H1 (cell line): ENCODE measurements at regions not wholly inside any gene's neighbourhood (a gene's known extent, or its start where the extent isn't known, plus 50 kb on each side); places are given as distances from the start of the nearest gene placed in this dataset.

ENCODE experiments used
- CTCF ChIA-PET: fragments of 300-600 bp; sonication (Branson Sonifier 250); formaldehyde crosslinking; loops from one replicate; lab custom pipeline; 2021; ENCODE audit not compliant: partially characterized antibody; lab: Charles Lee
- POLR2A ChIA-PET: fragments of 300-600 bp; sonication (Branson Sonifier 250); formaldehyde crosslinking; loops from one replicate; lab custom pipeline; 2021; ENCODE audit warnings: inconsistent platforms; ENCODE audit not compliant: partially characterized antibody; lab: Charles Lee
- DNase-seq, 2 experiments: peaks; one replicate each; pipeline versions ENCODE4 v3.0.0 to v3.0.0-alpha.2; 2010 to 2022; ENCODE audit warnings: low spot score in 2 of 2, low read depth in 1 of 2, mixed read lengths in 1 of 2
- FAIRE-seq: peaks from 2 replicates; lab custom pipeline; 2011; peaks lifted over from hg19 to GRCh38; lab: Jason Lieb, UNC
- H2AFZ ChIP-seq: 2 replicates; pipeline ENCODE4 v1.8.1; 2012; ENCODE audit warnings: low read length, inconsistent platforms
- H2AK5ac ChIP-seq: 2 replicates; pipeline ENCODE4 v1.6.1; 2013; ENCODE audit warnings: low read depth, low read length
- H2BK120ac ChIP-seq: replicated peaks from 2 replicates; pipeline ENCODE3; 2013; ENCODE audit warnings: low read depth, low read length, inconsistent platforms
- H2BK12ac ChIP-seq: 2 replicates; pipeline ENCODE4 v1.6.1; 2013; ENCODE audit warnings: low read depth, low read length
- H2BK15ac ChIP-seq: 2 replicates; pipeline ENCODE4 v1.6.1; 2013; ENCODE audit warnings: low read length
- H2BK20ac ChIP-seq: 2 replicates; pipeline ENCODE4 v1.6.1; 2013; ENCODE audit warnings: low read length
- H2BK5ac ChIP-seq: 2 replicates; pipeline ENCODE4 v1.6.1; 2013; ENCODE audit warnings: low read depth, low read length
- H3K14ac ChIP-seq: 2 replicates; pipeline ENCODE4 v1.6.1; 2013; ENCODE audit warnings: inconsistent platforms; ENCODE audit not compliant: insufficient read length
- H3K18ac ChIP-seq: 2 replicates; pipeline ENCODE4 v1.6.1; 2013; ENCODE audit warnings: low read length; ENCODE audit errors: extremely low read depth
- H3K23ac ChIP-seq: 2 replicates; pipeline ENCODE4 v1.6.1; 2013; ENCODE audit warnings: inconsistent platforms; ENCODE audit not compliant: insufficient read length
- H3K23me2 ChIP-seq: 2 replicates; pipeline ENCODE4 v1.6.1; 2013; ENCODE audit warnings: low read depth, low read length
- H3K27ac ChIP-seq: 2 replicates; pipeline ENCODE4 v1.6.1; 2011; ENCODE audit warnings: low read depth, low read length, inconsistent platforms
- H3K27me3 ChIP-seq, 4 experiments: replicated peaks in 1 of 4; 1 replicate in 1 of 4; 2 replicates in 3 of 4; pipeline versions ENCODE4 v1.6.1 to v1.8.1; 2011 to 2013; ENCODE audit warnings: low read length in 3 of 4, mild to moderate bottlenecking in 3 of 4, inconsistent platforms in 2 of 4, mixed read lengths in 2 of 4, moderate library complexity in 1 of 4; ENCODE audit not compliant: control insufficient read depth in 3 of 4, insufficient read depth in 3 of 4; ENCODE audit errors: extremely low read depth in 1 of 4
- H3K36me3 ChIP-seq, 4 experiments: 2 replicates each; pipeline versions ENCODE4 v1.6.1 to v1.8.1; 2011 to 2013; ENCODE audit warnings: mild to moderate bottlenecking in 4 of 4, low read length in 3 of 4, moderate library complexity in 2 of 4, control low read depth in 1 of 4, inconsistent platforms in 1 of 4; ENCODE audit not compliant: insufficient read depth in 4 of 4, control insufficient read depth in 2 of 4
- H3K4ac ChIP-seq: replicated peaks from 2 replicates; pipeline ENCODE3; 2013; ENCODE audit warnings: low read length, low read depth, mixed read lengths, inconsistent platforms; ENCODE audit not compliant: insufficient read length
- H3K4me1 ChIP-seq, 4 experiments: replicated peaks in 1 of 4; 1 replicate in 1 of 4; 2 replicates in 3 of 4; pipeline versions ENCODE4 v1.6.1 to v1.8.1; 2011 to 2013; ENCODE audit warnings: low read length in 3 of 4, inconsistent platforms in 2 of 4, mixed read lengths in 1 of 4; ENCODE audit not compliant: insufficient read depth in 4 of 4, control insufficient read depth in 3 of 4
- H3K4me2 ChIP-seq, 2 experiments: 2 replicates each; pipeline versions ENCODE4 v1.6.1 to v1.8.1; 2011 to 2013; ENCODE audit warnings: low read depth in 2 of 2, low read length in 2 of 2, control low read depth in 1 of 2, inconsistent platforms in 1 of 2, mild to moderate bottlenecking in 1 of 2; ENCODE audit not compliant: insufficient read depth in 1 of 2
- H3K4me3 ChIP-seq, 4 experiments: fragments of 200-600, 300-600 bp in 1 of 4; sonication (generic), shearing (Covaris generic), sonication (Bioruptor Twin) in 1 of 4; 2 replicates each; pipeline versions ENCODE4 v1.5.1 to v1.8.1; 2011 to 2016; ENCODE audit warnings: low read length in 4 of 4, low read depth in 3 of 4, control low read depth in 2 of 4, inconsistent platforms in 2 of 4, mild to moderate bottlenecking in 2 of 4, mixed read lengths in 1 of 4, moderate library complexity in 1 of 4; ENCODE audit not compliant: insufficient read depth in 2 of 4; ENCODE audit errors: extremely low read depth in 1 of 4
- H3K56ac ChIP-seq: replicated peaks from 2 replicates; pipeline ENCODE3; 2013; ENCODE audit warnings: low read depth, mild to moderate bottlenecking, mixed read lengths, low read length, inconsistent platforms; ENCODE audit not compliant: insufficient read length
- H3K79me1 ChIP-seq: 2 replicates; pipeline ENCODE4 v1.6.1; 2013; ENCODE audit warnings: low read depth, low read length, control low read depth
- H3K79me2 ChIP-seq, 2 experiments: 2 replicates each; pipeline versions ENCODE4 v1.6.1 to v1.8.1; 2012 to 2013; ENCODE audit warnings: low read length in 2 of 2, mild to moderate bottlenecking in 2 of 2, inconsistent platforms in 1 of 2; ENCODE audit not compliant: insufficient read depth in 2 of 2, control insufficient read depth in 1 of 2
- H3K9ac ChIP-seq, 4 experiments: replicated peaks in 1 of 4; 1 replicate in 1 of 4; 2 replicates in 3 of 4; pipeline versions ENCODE4 v1.6.1 to v1.8.1; 2011 to 2013; ENCODE audit warnings: low read depth in 3 of 4, low read length in 3 of 4, control low read depth in 2 of 4, mild to moderate bottlenecking in 2 of 4, moderate library complexity in 2 of 4, inconsistent platforms in 1 of 4; ENCODE audit errors: extremely low read depth in 1 of 4
- H3K9me3 ChIP-seq, 2 experiments: 2 replicates each; pipeline versions ENCODE4 v1.6.1 to v1.8.1; 2012 to 2013; ENCODE audit warnings: mild to moderate bottlenecking in 2 of 2, moderate library complexity in 2 of 2, control low read depth in 1 of 2, inconsistent platforms in 1 of 2, low read depth in 1 of 2, low read length in 1 of 2, mixed read lengths in 1 of 2; ENCODE audit not compliant: insufficient read depth in 2 of 2
- H4K20me1 ChIP-seq, 2 experiments: replicated peaks in 1 of 2; 2 replicates each; pipeline versions ENCODE3 to v1.8.1; 2011 to 2013; ENCODE audit warnings: inconsistent platforms in 2 of 2, low read length in 2 of 2, mild to moderate bottlenecking in 1 of 2; ENCODE audit not compliant: insufficient read depth in 2 of 2, control insufficient read depth in 1 of 2
- H4K5ac ChIP-seq: 2 replicates; pipeline ENCODE4 v1.6.1; 2013; ENCODE audit warnings: low read length, low read depth, mixed read lengths, inconsistent platforms; ENCODE audit not compliant: insufficient read length
- H4K8ac ChIP-seq: 2 replicates; pipeline ENCODE4 v1.8.0; 2013; ENCODE audit warnings: mild to moderate bottlenecking, moderate library complexity, low read length, inconsistent platforms; ENCODE audit not compliant: insufficient read depth; ENCODE audit errors: extremely low read depth
- H4K91ac ChIP-seq: replicated peaks from 2 replicates; pipeline ENCODE3; 2013; ENCODE audit warnings: low read length, mixed read lengths, inconsistent platforms; ENCODE audit not compliant: insufficient read length
- BACH1 ChIP-seq: IDR thresholded peaks from 2 replicates; pipeline ENCODE4 v1.6.1; 2012; ENCODE audit warnings: low read length, improper control_type of control experiment
- SP4 ChIP-seq: IDR thresholded peaks from 2 replicates; pipeline ENCODE4 v1.6.1; 2012; ENCODE audit warnings: low read length, inconsistent platforms
- YY1 ChIP-seq: IDR thresholded peaks from 2 replicates; pipeline ENCODE4 v1.6.1; 2011; ENCODE audit warnings: low read depth, mild to moderate bottlenecking, low read length
- WGBS, 2 experiments: shearing (Covaris generic) in 1 of 2; methylation state at CpG; one replicate each; pipeline versions ENCODE4 v1.1.6 to v1.1.7; 2013 to 2015; ENCODE audit warnings: low lambda C conversion rate in 2 of 2, mixed read lengths in 2 of 2, inconsistent platforms in 1 of 2, low coverage in 1 of 2, missing lambda C conversion rate in 1 of 2; ENCODE audit not compliant: insufficient replicate concordance in 2 of 2, insufficient coverage in 1 of 2, insufficient read length in 1 of 2; ENCODE audit errors: extremely low coverage in 1 of 2, missing lambda C conversion rate in 1 of 2; 5-methylcytosine and 5-hydroxymethylcytosine counted together

GRCh38 chr10:31604096-31604495, 285.1 kb downstream of the ZEB1 start:
- Histone ChIP-seq H3K27ac (no peak overlapping the region), H2BK15ac (peak overlapping the region; percentile 95; the same call in 1 of the 2 replicates), H2BK20ac (no peak overlapping the region), H3K27me3 (no peaks in the 10 kb centered on the region), H2AK5ac (0 out of 2 replicates have a peak overlapping the region, but pooled peaks have one; percentile 24), H4K91ac (no peak overlapping the region), H3K36me3 (no peaks in the 10 kb centered on the region), H3K4me1 (peaks cover 2 to 9% (median 5%) of the 10 kb centered on the region in 4 experiments), H4K20me1 (no peaks in the 10 kb centered on the region), H3K79me2 (no peaks in the 10 kb centered on the region), H3K9me3 (no peaks in the 10 kb centered on the region), H2BK12ac (peak overlapping the region; percentile 68; the same call in 1 of the 2 replicates), H2AFZ (0 out of 2 replicates have a peak overlapping the region, but pooled peaks have one; percentile 52), H4K5ac (no peak overlapping the region), H4K8ac (no peak overlapping the region), H3K14ac (no peak overlapping the region), H3K4ac (no peak overlapping the region), H2BK5ac (no peak overlapping the region), H3K23ac (no peak overlapping the region), H3K9ac (no peak overlapping the region; a peak in 1 of 7 replicates), H3K4me3 (no peak overlapping the region; a peak in 1 of 8 replicates), H3K56ac (no peak overlapping the region), H3K79me1 (no peaks in the 10 kb centered on the region), H2BK120ac (no peak overlapping the region), H3K4me2 (peak overlapping the region; percentile 36 to 92; a peak in 3 of 4 replicates), H3K23me2 (peaks cover 7% of the 10 kb centered on the region; the same call in 1 of the 2 replicates), H3K18ac (peak overlapping the region; percentile 60)
- FAIRE-seq = no peak
- WGBS, 2 experiments = 85% methylated on average over 12 of the region's 12 CpGs; no CpG with 5 or more reads in 1 of the 2 experiments
- ChIA-PET POLR2A (interaction anchor here (0.5 kb wide), 1 partner anchor 819 kb away, joined by 3 read pairs; no protein-coding TSS in a partner anchor), CTCF (interaction anchor here (0.5 to 7.8 kb wide), 4 partner anchors 13 to 278 kb away, joined by 3 to 39 read pairs (median 4); no protein-coding TSS in a partner anchor)
- DNase-seq = no peak
- TF ChIP-seq BACH1 = no peak
- no peak for TF ChIP-seq YY1
- TF ChIP-seq SP4 = no peak
